ENCODE measurements at regions not wholly inside any gene's neighbourhood (a gene's known extent, or its start where the extent isn't known, plus 50 kb on each side); places are given as distances from the start of the nearest gene placed in this dataset.

DNA sequence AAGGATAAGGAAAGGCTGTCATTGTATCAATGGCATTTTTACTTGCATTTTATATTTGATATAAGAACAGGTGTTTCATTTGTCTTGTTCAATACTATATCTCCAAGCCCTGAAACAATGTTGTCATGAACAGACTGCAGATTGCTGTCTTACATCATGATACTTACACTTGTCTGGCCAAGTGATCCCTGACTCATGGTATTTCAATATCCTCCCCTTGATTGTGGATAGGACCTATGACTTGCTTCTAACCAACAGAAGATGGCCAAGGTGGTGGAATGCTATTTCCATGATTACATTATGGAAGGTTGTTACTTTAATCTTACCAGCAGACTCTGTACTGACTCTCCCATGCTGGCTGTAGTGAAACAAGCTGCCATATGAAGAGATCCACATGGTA is 471.1 kb downstream of the CCDC85A start:
- no peak for DNase-seq (ENCODE audit: low read depth)
- TF ChIP-seq, protein P1, sequence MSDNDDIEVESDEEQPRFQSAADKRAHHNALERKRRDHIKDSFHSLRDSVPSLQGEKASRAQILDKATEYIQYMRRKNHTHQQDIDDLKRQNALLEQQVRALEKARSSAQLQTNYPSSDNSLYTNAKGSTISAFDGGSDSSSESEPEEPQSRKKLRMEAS (IDR thresholded peaks at IDR 0.05; ENCODE audit: low read depth, low read length) = no peak
- TF ChIP-seq, protein P2, sequence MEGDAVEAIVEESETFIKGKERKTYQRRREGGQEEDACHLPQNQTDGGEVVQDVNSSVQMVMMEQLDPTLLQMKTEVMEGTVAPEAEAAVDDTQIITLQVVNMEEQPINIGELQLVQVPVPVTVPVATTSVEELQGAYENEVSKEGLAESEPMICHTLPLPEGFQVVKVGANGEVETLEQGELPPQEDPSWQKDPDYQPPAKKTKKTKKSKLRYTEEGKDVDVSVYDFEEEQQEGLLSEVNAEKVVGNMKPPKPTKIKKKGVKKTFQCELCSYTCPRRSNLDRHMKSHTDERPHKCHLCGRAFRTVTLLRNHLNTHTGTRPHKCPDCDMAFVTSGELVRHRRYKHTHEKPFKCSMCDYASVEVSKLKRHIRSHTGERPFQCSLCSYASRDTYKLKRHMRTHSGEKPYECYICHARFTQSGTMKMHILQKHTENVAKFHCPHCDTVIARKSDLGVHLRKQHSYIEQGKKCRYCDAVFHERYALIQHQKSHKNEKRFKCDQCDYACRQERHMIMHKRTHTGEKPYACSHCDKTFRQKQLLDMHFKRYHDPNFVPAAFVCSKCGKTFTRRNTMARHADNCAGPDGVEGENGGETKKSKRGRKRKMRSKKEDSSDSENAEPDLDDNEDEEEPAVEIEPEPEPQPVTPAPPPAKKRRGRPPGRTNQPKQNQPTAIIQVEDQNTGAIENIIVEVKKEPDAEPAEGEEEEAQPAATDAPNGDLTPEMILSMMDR (IDR thresholded peaks at IDR 0.05; ENCODE audit: low read depth, low read length) = no peak
- TF ChIP-seq MYC (IDR thresholded peaks at IDR 0.05; ENCODE audit: low read depth, low read length) (no peak), POLR2A (IDR thresholded peaks at IDR 0.05; ENCODE audit: extremely low read depth, insufficient read length) (no peak)
- no peak overlapping the region for H3K4me3 ChIP-seq (ENCODE audit: low read depth, low read length)

DNA sequence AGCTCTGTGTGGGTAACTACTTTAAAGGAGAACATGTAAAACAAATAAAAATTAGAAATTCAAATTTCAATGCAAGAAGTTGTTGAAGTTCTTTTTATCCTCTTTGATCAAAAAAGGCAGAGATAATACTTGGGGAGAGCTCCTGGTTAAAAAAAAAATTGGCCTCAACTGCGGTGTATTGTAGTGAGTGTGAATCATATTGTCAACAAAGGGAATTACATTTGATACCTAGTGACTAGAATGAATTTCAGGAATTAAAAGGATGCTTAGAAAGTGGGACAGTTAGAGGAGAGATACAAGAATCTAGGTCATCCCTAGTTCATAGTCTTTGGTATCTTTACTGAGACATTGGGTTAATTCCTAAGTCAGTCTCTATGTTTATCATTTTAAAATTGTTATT is 473.0 kb downstream of the CCDC85A start:
- H3K4me3 ChIP-seq (ENCODE audit: low read depth, low read length) = no peak overlapping the region
- no peak for DNase-seq (ENCODE audit: low read depth)
- TF ChIP-seq MYC (IDR thresholded peaks at IDR 0.05; ENCODE audit: low read depth, low read length) (no peak), POLR2A (IDR thresholded peaks at IDR 0.05; ENCODE audit: extremely low read depth, insufficient read length) (no peak)
- TF ChIP-seq, protein P2 (IDR thresholded peaks at IDR 0.05; ENCODE audit: low read depth, low read length) = no peak

DNA sequence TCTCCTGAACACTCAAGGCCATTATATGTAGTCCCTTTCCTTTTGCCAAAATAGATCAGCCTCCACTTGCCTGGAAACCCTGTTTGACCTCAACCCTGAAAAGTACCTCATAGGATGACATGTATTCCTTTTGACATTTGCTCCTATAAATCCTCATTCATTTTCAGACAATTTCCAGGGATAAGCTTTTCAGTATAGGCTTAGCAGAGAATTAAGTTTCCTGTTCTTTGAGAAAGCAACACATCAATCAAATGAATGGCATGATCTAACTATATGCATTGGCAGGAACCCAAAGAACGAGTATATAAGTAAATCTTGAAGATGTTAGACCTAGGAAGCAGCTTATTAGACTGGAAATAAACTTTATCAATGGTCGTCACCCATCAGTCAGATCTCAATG is 483.0 kb downstream of the CCDC85A start:
- no peak for DNase-seq (ENCODE audit: low read depth)
- TF ChIP-seq, protein P2 (IDR thresholded peaks at IDR 0.05; ENCODE audit: low read depth, low read length) = no peak
- TF ChIP-seq, protein P1 (IDR thresholded peaks at IDR 0.05; ENCODE audit: low read depth, low read length) = no peak
- TF ChIP-seq POLR2A (IDR thresholded peaks at IDR 0.05; ENCODE audit: extremely low read depth, insufficient read length) (no peak), MYC (IDR thresholded peaks at IDR 0.05; ENCODE audit: low read depth, low read length) (no peak)
- no peak overlapping the region for H3K4me3 ChIP-seq (ENCODE audit: low read depth, low read length)

DNA sequence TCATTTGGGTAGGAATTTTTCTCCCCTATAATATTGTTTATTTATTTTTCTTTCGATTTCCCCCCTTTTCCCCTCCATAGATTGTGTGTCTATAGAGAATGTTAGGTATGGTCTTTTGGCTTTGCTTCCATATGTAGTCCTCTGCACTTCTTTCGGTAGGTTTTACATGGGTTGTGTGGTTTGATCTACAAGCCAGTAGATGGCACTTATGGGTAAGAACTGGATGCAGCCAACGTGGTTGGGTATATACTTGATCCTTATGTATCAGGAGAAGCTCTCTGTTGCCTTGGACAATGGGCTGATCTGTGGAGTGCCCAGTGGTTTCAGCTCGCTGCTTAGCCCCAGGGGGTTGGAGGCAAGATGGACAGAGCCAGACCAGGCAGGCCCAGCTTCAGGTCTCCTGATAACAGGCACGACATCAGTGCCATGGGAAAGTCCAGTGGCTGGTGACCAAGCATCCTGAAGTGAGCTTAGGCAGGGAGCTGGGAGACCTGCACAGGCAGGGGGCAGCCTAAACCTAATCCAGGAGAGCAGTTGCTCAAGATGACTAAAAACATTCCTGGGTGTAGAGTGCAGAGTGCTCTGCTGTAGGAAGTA is 488.3 kb downstream of the CCDC85A start:
- TF ChIP-seq, protein P1 (IDR thresholded peaks at IDR 0.05; ENCODE audit: low read depth, low read length) = no peak
- TF ChIP-seq, protein P2 (IDR thresholded peaks at IDR 0.05; ENCODE audit: low read depth, low read length) = peak; percentile 18
- H3K4me3 ChIP-seq (ENCODE audit: low read depth, low read length) = no peak overlapping the region
- peak; percentile 19 for DNase-seq (ENCODE audit: low read depth)

DNA sequence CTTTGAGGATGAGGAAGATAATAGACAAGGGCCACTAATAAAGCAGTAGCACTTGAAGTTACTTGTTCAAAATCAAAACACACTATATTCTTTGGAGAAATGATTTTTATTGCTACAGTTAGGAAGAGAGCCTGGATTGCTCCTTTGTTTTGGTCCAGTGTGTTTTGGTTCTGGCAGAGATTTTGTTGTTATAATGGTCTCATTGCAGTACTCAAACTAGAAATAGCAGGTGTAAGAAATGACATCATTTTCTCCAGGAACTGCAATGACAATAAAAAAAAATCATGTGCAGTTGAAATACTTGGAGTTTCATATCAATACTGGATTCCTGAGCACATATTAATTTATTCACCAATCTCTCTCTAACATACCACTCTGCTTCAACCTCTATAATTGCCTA is 490.3 kb downstream of the CCDC85A start:
- TF ChIP-seq, protein P2 (IDR thresholded peaks at IDR 0.05; ENCODE audit: low read depth, low read length) = no peak
- TF ChIP-seq MYC (IDR thresholded peaks at IDR 0.05; ENCODE audit: low read depth, low read length) = no peak
- TF ChIP-seq POLR2A (IDR thresholded peaks at IDR 0.05; ENCODE audit: extremely low read depth, insufficient read length) = no peak
- TF ChIP-seq, protein P1 (IDR thresholded peaks at IDR 0.05; ENCODE audit: low read depth, low read length) = no peak
- no peak overlapping the region for H3K4me3 ChIP-seq (ENCODE audit: low read depth, low read length)
- DNase-seq (ENCODE audit: low read depth) = no peak

DNA sequence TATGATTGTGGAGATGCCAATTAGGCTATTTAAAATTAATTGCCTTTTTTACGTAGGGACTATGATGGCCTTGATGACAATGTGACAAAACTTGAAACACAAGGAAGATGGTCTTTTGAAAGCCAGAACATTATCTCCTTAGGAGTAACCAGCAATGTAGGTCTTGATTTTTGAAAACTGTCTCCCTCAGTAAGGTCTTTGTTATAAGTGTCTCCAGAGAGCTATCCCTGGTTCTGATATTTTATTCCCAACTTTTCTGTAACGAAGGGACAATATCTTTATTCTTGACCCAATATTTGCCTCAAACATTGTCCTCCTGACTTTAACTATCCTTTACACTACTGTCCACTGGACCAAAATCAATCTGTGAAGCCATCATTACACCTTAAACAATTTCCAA is 493.2 kb downstream of the CCDC85A start:
- H3K4me3 ChIP-seq (ENCODE audit: low read depth, low read length) = no peak overlapping the region
- no peak for DNase-seq (ENCODE audit: low read depth)
- TF ChIP-seq MYC (IDR thresholded peaks at IDR 0.05; ENCODE audit: low read depth, low read length) (no peak), POLR2A (IDR thresholded peaks at IDR 0.05; ENCODE audit: extremely low read depth, insufficient read length) (no peak)
- TF ChIP-seq, protein P1 (IDR thresholded peaks at IDR 0.05; ENCODE audit: low read depth, low read length) = no peak
- TF ChIP-seq, protein P2 (IDR thresholded peaks at IDR 0.05; ENCODE audit: low read depth, low read length) = no peak

Data from NB4 (cell line).